Thymus (tissue), 11 donors: ENCODE measurements at regions not wholly inside any gene's neighbourhood (a gene's known extent, or its start where the extent isn't known, plus 50 kb on each side); places are given as distances from the start of the nearest gene placed in this dataset.
"Not testable (repeated sequence)": the region's sequence is repeated elsewhere in the genome, so short reads cannot be mapped to it uniquely, and the experiment has no call there.

Experiments used
- DNase-seq, 9 donors: peaks; one replicate each; pipeline ENCODE4 v3.0.0-alpha.2; 2013; ENCODE audit warnings: low spot score in 9 of 9, low read depth in 6 of 9, missing footprints in 1 of 9
- H3K27ac ChIP-seq, 2 donors: one replicate each; pipeline ENCODE4 v1.5.1; 2013; ENCODE audit warnings: control low read depth in 1 of 2, low read depth in 1 of 2, low read length in 1 of 2, mild to moderate bottlenecking in 1 of 2, moderate library complexity in 1 of 2
- H3K27me3 ChIP-seq, 2 donors: one replicate each; pipeline ENCODE4 v1.5.1; 2013; ENCODE audit warnings: low read length in 1 of 2; ENCODE audit not compliant: control insufficient read depth in 2 of 2, insufficient read depth in 1 of 2
- H3K36me3 ChIP-seq, 2 donors: one replicate each; pipeline ENCODE4 v1.5.1; 2013; ENCODE audit warnings: low read length in 1 of 2, mild to moderate bottlenecking in 1 of 2, moderate library complexity in 1 of 2; ENCODE audit not compliant: control insufficient read depth in 2 of 2, insufficient read depth in 2 of 2
- H3K4me1 ChIP-seq, 2 donors: one replicate each; pipeline ENCODE4 v1.5.1; 2013; ENCODE audit warnings: low read length in 2 of 2; ENCODE audit not compliant: control insufficient read depth in 2 of 2, insufficient read depth in 2 of 2
- H3K4me3 ChIP-seq, 2 donors: one replicate each; pipeline ENCODE4 v1.5.1; 2013; ENCODE audit warnings: low read length in 2 of 2, control low read depth in 1 of 2, mild to moderate bottlenecking in 1 of 2
- H3K9me3 ChIP-seq, 2 donors: one replicate each; pipeline ENCODE4 v1.5.1; 2013; ENCODE audit warnings: low read length in 1 of 2, mild to moderate bottlenecking in 1 of 2; ENCODE audit not compliant: control insufficient read depth in 2 of 2, insufficient read depth in 1 of 2
- WGBS: extraction: QIAGEN DNeasy Blood & Tissue Kit; methylation state at CpG from one replicate; pipeline ENCODE4 v1.1.7; 2013; 5-methylcytosine and 5-hydroxymethylcytosine counted together
- donor health status: healthy.

GRCh38 chr3:75218577-75218976 lies 445.6 kb upstream of the FRG2C start:
- no peak overlapping the region for H3K4me3 ChIP-seq
- no peak for DNase-seq
- H3K27me3 ChIP-seq = no peaks in the 10 kb centered on the region
- no peak overlapping the region for H3K27ac ChIP-seq
- no peaks in the 10 kb centered on the region for H3K36me3 ChIP-seq
- 9% methylated on average over 1 of the region's 1 CpG for WGBS
- no peaks in the 10 kb centered on the region for H3K4me1 ChIP-seq
- no peaks in the 10 kb centered on the region for H3K9me3 ChIP-seq

DNA sequence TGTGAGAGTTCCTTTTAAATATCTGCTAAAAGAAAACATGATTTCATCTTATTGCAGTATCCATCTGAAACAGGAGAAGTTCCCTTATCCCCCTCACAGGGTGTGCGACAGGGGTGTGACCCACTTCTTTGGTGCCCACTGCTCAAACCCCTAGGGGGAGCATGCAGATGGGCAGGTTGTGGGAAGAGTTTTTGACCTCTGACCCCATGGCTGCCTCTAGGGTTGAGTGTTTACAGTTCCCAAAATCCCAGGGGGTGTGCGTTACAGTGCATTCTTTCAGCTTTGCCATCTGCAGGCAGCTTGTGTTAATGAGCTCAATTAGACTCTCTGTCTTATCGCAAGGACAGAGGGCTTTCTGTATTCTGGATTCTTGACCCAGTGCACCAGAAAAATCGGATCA lies 443.2 kb upstream of the FRG2C start:
- 92% methylated on average over 4 of the region's 4 CpGs for WGBS
- Histone ChIP-seq H3K9me3 (no peaks in the 10 kb centered on the region), H3K27ac (no peak overlapping the region)

GRCh38 chr3:75224412-75224811 lies 439.7 kb upstream of the FRG2C start:
- Histone ChIP-seq H3K4me3 (no peak overlapping the region), H3K4me1 (no peaks in the 10 kb centered on the region), H3K27ac (no peak overlapping the region), H3K36me3 (no peaks in the 10 kb centered on the region), H3K9me3 (no peaks in the 10 kb centered on the region), H3K27me3 (no peaks in the 10 kb centered on the region)
- 64% methylated on average over 2 of the region's 2 CpGs for WGBS
- DNase-seq = no peak

More for the DNA sequence above, 443.2 kb upstream of the FRG2C start:
- no peak for DNase-seq
- H3K4me3 ChIP-seq = no peak overlapping the region
- no peaks in the 10 kb centered on the region for H3K36me3 ChIP-seq
- H3K4me1 ChIP-seq = no peaks in the 10 kb centered on the region
- H3K27me3 ChIP-seq = no peaks in the 10 kb centered on the region

GRCh38 chr3:75232216-75232615 lies 431.9 kb upstream of the FRG2C start:
- Histone ChIP-seq H3K27me3 (no peaks in the 10 kb centered on the region), H3K36me3 (no peaks in the 10 kb centered on the region), H3K27ac (no peak overlapping the region), H3K4me3 (no peak overlapping the region), H3K4me1 (no peaks in the 10 kb centered on the region), H3K9me3 (no peaks in the 10 kb centered on the region)
- 84% methylated on average over 1 of the region's 1 CpG for WGBS
- no peak for DNase-seq

DNA sequence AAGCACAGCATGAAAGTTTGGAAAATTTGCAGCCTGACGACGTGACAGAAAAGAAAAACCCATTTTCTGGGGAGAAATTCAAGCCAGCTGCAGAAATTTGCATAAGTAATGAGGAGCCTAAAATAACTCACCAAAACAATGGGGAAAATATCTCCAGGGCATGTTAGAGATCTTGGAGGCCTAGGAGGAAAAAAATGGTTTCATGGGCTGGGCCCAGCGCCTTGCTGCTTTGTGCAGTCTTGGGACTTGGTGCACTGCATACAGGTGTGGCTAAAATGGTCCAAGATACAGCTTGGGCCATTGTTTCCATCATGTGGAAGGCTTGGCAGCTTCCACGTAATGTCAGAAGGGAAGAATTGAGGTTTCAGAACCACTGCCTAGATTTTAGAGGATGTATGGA lies 428.5 kb upstream of the FRG2C start:
- WGBS = 90% methylated on average over 4 of the region's 4 CpGs
- no peak overlapping the region for H3K27ac ChIP-seq
- no peaks in the 10 kb centered on the region for H3K9me3 ChIP-seq
- H3K4me3 ChIP-seq = no peak overlapping the region
- no peaks in the 10 kb centered on the region for H3K27me3 ChIP-seq
- no peaks in the 10 kb centered on the region for H3K4me1 ChIP-seq
- DNase-seq = no peak
- no peaks in the 10 kb centered on the region for H3K36me3 ChIP-seq

GRCh38 chr3:75237053-75237452 lies 427.1 kb upstream of the FRG2C start:
- Histone ChIP-seq H3K27ac (no peak overlapping the region), H3K27me3 (no peaks in the 10 kb centered on the region), H3K36me3 (no peaks in the 10 kb centered on the region), H3K4me3 (no peak overlapping the region), H3K4me1 (no peaks in the 10 kb centered on the region), H3K9me3 (no peaks in the 10 kb centered on the region)
- 94% methylated on average over 1 of the region's 1 CpG for WGBS
- DNase-seq = no peak

DNA sequence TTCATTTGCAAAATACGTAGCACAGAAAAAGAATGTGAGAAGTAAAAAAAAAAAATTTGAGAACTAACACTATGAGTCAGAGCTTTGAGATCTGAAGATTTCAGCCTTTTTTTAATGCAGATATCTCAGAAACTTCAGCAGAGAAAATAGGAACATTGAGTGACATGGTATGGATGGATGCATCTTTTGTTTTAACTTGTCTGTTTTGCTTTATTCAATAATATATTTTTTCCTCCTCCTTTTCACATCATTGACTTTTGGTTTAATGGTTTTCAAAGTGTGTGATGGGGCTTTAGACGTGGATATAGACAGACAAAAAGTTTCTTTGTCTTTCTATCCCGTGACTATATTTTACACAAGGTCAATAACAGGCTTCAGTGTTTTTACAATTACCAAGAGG lies 426.7 kb upstream of the FRG2C start:
- Histone ChIP-seq H3K27me3 (no peaks in the 10 kb centered on the region), H3K4me3 (no peak overlapping the region), H3K4me1 (no peaks in the 10 kb centered on the region), H3K27ac (no peak overlapping the region), H3K9me3 (no peaks in the 10 kb centered on the region), H3K36me3 (no peaks in the 10 kb centered on the region)
- no peak for DNase-seq
- WGBS = 90% methylated on average over 3 of the region's 3 CpGs

DNA sequence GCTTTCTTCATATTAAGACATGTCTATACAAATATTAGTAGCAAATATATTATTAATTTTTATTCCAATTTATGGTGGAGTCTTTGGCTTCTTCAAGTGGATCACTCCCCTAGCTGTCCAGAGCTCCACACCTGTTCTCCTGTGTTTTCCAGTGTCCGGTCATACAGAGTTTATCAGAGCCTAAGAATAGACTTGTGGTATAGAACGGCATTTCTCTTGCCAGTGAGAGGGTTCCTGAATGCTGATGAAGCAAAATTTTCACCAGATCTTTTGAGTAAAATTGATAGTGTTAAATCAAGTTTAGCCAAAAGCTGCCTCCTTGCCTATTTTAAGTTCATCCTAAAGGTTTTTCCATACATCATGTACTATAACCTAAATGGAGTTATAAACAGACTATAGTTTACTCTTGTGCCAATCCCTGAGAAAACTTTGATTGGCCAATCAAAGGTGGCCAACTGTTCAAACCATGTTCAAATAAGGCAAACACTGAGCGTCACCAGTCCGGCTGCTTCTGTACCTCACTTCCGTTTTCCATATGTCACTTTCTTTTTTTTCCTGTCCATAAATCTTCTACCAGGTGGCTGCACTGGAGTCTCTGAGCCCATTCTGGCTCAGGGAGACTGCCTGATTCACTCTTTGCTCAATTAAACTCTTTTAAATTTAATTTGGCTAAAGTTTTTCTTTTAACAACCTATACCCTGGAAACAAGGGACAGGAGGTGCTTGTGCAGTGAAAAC lies 422.7 kb upstream of the FRG2C start:
- 31% methylated on average over 5 of the region's 5 CpGs for WGBS
- not testable (repeated sequence) for H3K4me3 ChIP-seq, H3K27ac ChIP-seq, H3K9me3 ChIP-seq, H3K27me3 ChIP-seq, H3K4me1 ChIP-seq, H3K36me3 ChIP-seq, DNase-seq

DNA sequence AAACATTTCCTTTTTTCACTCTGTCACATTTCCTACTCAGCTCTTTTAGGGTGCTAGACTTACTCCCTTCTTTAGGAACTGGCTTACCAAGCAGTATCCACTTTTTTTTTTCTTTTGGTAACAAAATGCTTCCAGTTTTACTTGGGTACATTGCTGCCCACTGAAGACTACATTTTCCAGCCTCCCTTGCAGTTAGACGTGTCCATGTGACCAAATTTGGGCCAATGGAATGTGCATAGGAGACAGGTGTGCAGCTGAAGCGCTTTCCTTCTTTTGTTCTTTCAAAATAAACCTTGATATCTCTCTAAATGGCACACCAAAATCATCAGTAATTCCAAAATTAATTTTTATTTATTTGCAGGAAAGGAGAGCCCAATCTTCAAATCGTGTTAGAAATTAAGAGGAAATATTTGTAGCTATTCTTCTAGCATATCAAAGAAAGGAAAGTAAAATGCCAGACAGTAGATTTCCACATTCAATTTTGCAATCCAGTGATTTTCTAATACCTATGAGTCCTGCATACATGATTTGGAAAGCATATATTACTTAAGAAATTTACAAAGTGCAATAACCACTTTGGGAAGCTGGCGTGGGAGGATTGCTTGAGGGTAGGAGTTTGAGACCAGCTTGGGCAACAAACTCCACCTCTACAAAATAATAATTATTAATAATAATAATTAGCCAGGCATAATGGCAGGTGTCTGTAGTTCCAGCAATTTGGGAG lies 422.0 kb upstream of the FRG2C start:
- no peak for DNase-seq
- H3K27ac ChIP-seq = no peak overlapping the region
- no peaks in the 10 kb centered on the region for H3K27me3 ChIP-seq
- no peaks in the 10 kb centered on the region for H3K9me3 ChIP-seq
- H3K4me1 ChIP-seq = no peaks in the 10 kb centered on the region
- 82% methylated on average over 4 of the region's 4 CpGs for WGBS
- H3K36me3 ChIP-seq = no peaks in the 10 kb centered on the region
- H3K4me3 ChIP-seq = no peak overlapping the region
